DMS 273 treated with DMSO at 0.1 percent for 48 hours (cell line): ENCODE measurements at regions not wholly inside any gene's neighbourhood (a gene's known extent, or its start where the extent isn't known, plus 50 kb on each side); places are given as distances from the start of the nearest gene placed in this dataset.
"Not testable (repeated sequence)": the region's sequence is repeated elsewhere in the genome, so short reads cannot be mapped to it uniquely, and the experiment has no call there.

Source experiments
- DNase-seq: peaks from one replicate; lab custom pipeline; 2025; lab: John Stamatoyannopoulos, UW

GRCh38 chr21:28877318-28877884 is 115.3 kb downstream of the LTN1 start:
- DNase-seq, result no peak

GRCh38 chr21:28875078-28875477 is 117.6 kb downstream of the LTN1 start:
- no peak for DNase-seq

- DNase-seq, result no peak
These were observed 120.5 kb downstream of the LTN1 start for GRCh38 chr21:28872218-28872617.

DNA sequence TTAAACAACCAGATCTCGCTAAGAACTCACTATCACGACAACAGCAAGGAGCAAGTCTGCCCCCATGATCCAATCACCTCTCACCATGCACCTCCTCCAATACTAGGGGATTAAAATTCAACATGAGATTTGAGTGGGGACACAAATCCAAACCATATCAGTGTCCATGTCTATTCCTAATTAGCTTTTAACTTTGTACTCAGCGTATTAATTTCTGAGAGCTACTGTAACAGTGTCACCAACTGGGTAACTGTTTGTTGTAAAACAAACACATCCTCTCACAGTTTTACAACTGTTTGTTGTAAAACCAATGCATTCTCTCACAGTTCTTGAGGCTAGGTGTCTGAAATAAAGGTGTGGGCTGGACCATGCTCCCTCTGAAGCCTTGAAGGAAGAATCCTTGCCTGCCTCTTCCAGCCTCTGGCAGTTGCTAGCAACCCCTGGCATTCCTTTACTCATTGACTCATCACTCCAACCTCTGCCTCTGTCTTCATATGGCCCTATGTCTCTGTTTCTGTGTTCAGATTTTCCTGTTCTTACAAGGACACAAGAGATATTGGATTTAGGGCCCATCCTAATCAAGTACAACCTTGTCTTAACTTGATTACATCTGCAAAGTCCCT is 121.2 kb downstream of the LTN1 start:
- DNase-seq, result no peak

- DNase-seq, result no peak
These were observed 125.3 kb downstream of the LTN1 start for GRCh38 chr21:28867401-28867800.

GRCh38 chr21:28865488-28866186 is 127.0 kb downstream of the LTN1 start:
- DNase-seq, result no peak

DNA sequence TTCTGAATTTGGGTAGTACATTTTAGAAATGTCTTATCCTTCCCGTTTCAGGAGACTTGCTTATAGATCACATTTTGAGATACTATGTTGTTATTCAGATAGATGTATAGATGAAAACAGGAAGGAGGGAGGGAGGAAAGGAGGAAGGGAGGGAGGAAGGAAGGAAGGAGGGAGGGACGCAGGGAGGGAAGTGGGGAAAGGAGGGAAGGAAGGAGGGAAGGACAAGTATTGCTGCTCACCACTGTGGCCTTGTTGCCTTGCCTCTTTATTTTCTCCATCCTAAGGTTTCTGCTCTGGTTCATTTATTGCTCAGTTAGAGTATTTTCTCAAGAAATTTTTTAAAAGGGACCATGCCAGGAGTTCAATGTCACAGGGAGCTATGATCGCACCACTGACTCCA is 134.3 kb downstream of the LTN1 start:
- DNase-seq, result no peak

DNA sequence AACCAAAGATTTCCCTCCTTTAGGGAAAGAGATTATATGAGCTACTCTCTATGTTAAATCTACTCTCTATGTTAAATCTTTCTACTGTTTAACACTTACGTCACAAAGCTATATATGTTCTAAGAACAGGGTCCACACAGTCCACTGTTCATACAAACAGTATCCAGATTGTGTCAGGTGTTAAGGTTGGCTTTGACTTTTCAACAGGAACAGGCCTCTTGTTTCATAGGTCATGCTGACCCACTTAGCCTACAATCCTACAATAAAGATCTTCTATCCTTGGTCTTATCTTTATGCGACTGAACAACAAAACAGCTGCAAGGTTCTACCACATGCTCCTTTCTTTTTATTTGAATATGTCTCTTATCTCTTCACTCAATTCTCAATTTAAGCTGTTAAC is 134.9 kb downstream of the LTN1 start:
- no peak for DNase-seq

- no peak for DNase-seq
These were observed 136.0 kb downstream of the LTN1 start for GRCh38 chr21:28856588-28857250.

GRCh38 chr21:28852706-28853105 is 140.0 kb downstream of the LTN1 start:
- DNase-seq, result no peak

- DNase-seq, result no peak
These were observed 141.0 kb downstream of the LTN1 start for GRCh38 chr21:28851645-28852044.

GRCh38 chr21:28839237-28839636 is 153.4 kb downstream of the LTN1 start:
- DNase-seq, result not testable (repeated sequence)

DNA sequence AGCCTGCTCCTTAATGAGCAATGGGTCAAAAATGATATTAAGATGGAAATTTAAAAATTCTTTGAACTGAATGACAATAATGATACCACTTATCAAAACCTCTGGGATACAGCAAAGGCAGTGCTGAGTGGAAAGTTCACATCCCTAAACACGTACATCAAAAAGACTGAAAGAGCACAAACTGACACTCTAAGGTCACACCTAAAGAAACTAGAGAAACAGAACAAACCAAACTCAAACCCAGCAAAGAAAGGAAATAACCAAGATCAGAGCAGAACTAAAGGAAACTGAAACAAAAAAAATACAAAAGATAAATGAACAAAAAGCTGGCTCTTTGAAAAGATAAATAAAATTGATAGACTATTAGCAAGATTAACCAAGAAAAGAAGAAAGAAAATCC is 155.3 kb downstream of the LTN1 start:
- DNase-seq, result not testable (repeated sequence)

GRCh38 chr21:28836588-28836987 is 156.1 kb downstream of the LTN1 start:
- not testable (repeated sequence) for DNase-seq

DNA sequence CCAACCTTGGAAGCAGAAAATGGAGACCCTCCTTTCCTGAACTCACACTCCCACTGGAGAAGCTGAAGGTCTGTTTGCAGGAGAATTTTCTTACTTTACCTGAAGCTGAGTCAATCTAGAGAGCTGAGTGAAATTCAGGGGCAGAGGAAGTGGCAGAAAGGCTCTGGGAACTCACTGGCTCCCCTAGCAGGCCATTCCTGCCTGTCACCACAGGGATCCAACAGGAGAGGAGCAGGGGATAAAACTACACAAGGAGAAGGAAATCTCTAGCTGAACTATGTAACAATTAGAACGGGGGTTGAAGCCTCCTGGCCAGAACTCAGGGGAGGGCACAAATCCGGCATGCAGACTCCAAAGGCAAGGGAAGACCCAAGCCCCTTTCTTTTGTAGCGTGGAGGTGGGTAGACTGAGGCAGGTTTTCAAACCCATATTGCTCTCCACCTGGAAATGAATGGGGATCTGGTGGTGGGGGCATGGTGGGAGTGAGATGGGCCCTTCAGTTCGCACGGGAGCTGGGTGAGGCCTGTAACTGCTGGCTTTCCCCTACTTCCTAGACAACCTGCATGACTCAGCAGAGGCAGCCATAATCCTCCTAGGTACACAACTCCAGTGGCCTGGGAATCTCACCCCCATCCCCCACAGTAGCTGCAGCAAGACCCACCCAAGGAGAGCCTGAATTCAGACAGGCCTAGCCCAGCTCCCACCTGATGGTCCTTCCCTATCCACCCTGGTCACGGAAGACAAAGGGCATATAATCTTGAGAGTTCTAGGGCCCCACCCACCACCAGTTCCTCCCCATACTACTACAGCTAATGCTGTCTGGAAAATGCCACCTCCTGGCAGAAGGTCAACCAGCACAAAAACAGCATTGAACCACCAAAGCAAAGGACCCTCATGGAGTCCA is 158.1 kb downstream of the LTN1 start:
- no peak for DNase-seq

- DNase-seq, result no peak
These were observed 159.1 kb downstream of the LTN1 start for GRCh38 chr21:28833609-28834008.

DNA sequence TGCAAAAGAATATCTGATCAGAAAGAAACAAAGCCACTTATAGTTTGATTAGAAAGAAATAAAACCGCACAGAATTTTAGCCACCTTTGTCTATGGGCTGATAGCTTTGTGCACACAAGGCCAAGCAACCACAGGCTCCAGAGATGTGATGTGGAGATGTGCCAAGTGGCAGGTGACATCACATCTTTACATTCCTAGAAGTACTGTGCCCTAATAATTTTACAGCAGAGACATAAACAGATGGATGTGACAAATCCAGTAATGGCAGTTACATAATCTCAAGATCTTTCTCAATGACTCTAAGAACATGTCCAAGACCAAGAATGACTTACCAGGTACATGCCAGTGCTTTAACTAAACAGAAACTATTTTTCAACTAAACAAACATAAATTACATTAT is 159.5 kb downstream of the LTN1 start:
- DNase-seq, result no peak

- DNase-seq, result no peak
These were observed 160.0 kb downstream of the LTN1 start for GRCh38 chr21:28832715-28833061.

DNA sequence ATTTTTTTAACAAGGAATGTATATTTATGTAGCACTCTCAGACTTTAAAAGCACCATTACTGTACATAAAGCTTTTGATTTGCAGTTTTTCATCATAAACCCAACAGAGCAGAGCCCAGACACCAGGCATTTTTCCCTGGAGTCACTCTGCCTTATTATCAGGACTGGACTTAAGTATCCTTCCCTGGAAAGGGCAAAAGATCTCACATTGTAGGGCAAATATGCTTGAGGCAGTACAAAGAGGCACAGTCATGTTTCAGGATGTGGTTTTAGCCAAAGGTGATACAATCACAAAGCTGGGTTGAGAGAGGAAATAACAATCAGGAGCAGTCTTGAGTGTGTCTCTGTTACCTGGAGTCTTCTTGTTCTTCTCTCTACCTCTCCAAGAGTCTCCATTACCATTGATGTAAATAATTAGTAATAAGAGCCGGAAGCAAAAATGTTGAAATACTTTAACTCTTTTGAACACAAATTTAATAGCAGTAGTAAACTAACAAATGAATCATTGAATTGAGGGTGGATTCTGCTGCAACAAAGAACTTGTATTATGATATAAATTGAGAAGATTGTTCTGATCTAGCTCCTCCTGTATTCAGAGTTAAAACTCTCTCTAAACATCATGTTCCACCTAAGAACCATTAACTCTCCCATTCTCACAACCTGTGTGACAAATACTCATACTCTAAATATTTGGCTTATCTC is 160.5 kb downstream of the LTN1 start:
- no peak for DNase-seq

DNA sequence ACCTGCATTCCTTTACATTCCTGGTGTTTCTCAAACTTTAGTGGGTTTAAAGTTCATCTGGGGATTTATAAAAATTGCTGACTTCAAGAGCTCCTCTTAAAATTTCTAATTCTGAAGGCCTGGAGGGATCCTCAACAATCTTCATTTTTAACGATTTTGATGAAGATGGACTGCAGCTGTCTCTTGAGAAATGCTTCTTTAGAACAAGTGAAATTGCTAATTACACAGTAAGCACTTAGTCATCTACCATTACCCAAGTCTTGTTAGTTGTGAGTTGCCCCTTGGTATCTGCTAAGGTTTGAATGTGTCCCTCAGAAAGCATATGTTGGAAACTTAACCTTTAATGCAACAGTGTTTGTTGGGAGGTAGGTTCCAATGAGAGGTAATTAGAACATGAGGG is 163.7 kb downstream of the LTN1 start:
- no peak for DNase-seq

DNA sequence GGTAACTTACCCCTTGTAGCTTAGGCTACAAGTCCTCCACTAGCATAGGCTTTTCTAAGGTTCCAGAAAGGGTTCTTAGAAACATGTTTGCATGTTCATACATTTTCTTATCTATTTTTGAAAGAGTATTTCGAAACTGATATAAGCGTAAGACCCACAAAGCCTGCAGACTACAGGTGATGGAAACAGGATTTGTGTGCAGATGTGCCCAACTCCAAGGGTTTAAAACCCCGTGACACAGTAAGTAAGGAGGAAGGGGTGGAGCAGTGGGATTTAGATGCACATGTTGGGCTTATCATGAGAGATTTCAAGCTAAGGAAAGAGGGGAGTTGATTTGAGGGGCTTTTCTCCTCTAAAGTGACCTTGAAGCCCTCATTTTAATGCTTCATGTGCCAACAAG is 164.7 kb downstream of the LTN1 start:
- DNase-seq, result no peak

DNA sequence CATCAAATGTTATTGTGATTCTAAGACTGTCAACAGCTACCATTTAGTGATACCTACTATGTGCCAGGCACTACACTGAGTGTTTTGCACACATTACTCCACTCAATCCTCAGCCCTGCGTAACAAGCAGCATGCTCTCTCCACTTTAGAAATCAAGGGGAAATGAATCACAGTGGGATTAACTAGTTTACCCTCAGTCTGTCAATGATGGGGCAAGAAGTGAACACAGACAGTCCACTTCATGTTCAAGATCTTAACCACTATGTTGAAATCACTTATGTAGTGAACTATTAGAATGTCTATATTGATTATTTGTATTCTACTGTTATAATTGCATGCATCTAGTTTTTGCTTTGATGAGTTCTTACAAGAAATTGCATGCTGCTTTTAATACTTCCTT is 165.3 kb downstream of the LTN1 start:
- no peak for DNase-seq
